GM23338 (cell line): ENCODE measurements at regions not wholly inside any gene's neighbourhood (a gene's known extent, or its start where the extent isn't known, plus 50 kb on each side); places are given as distances from the start of the nearest gene placed in this dataset.

ENCODE experiments used
- CREB1 ChIP-seq: fragments of 250-450 bp; sonication (Bioruptor Pico); IDR thresholded peaks from 2 replicates; pipeline ENCODE4 v1.5.0; 2020; ENCODE audit warnings: low read depth, mild to moderate bottlenecking, moderate library complexity
- EZH2 ChIP-seq: fragments of 200-600 bp; sonication (generic); IDR thresholded peaks from one replicate; pipeline ENCODE4 v1.8.0; 2017; ENCODE audit warnings: antibody characterized with exemption, mild to moderate bottlenecking, low read depth; ENCODE audit not compliant: unreplicated experiment
- EZH2phosphoT487 ChIP-seq: fragments of 200-600 bp; sonication (generic); IDR thresholded peaks from one replicate; pipeline ENCODE4 v1.8.1; 2018; ENCODE audit warnings: antibody characterized with exemption; ENCODE audit not compliant: unreplicated experiment
- JUNB ChIP-seq: IDR thresholded peaks from one replicate; pipeline ENCODE4 v1.6.1; 2016; ENCODE audit warnings: antibody characterized with exemption; ENCODE audit not compliant: unreplicated experiment
- NANOG ChIP-seq: IDR thresholded peaks from 2 replicates; pipeline ENCODE4 v1.6.1; 2016; ENCODE audit warnings: antibody characterized with exemption, borderline replicate concordance
- POLR2AphosphoS5 ChIP-seq: IDR thresholded peaks from 2 replicates; pipeline ENCODE4 v1.6.1; 2016; ENCODE audit warnings: antibody characterized with exemption, low read depth
- REST ChIP-seq: IDR thresholded peaks from one replicate; pipeline ENCODE4 v1.6.1; 2018; ENCODE audit warnings: antibody characterized with exemption; ENCODE audit not compliant: unreplicated experiment
- STAT1 ChIP-seq: IDR thresholded peaks from one replicate; pipeline ENCODE4 v1.6.1; 2016; ENCODE audit warnings: antibody characterized with exemption; ENCODE audit not compliant: unreplicated experiment
- ZNF114 ChIP-seq: fragments of 250-450 bp; sonication (Bioruptor Pico); IDR thresholded peaks from 2 replicates; pipeline ENCODE4 v1.5.0; 2020; ENCODE audit warnings: mild to moderate bottlenecking, moderate library complexity
- ZNF331 ChIP-seq: fragments of 250-450 bp; sonication (Bioruptor Pico); IDR thresholded peaks from 2 replicates; pipeline ENCODE4 v1.5.0; 2020; ENCODE audit warnings: low read depth, mild to moderate bottlenecking, moderate library complexity
- TF ChIP-seq, protein P1 (sequence below), 2 experiments: fragments of 200-600 bp in 1 of 2; sonication (generic) in 1 of 2; conservative IDR thresholded peaks; 2 replicates each; pipeline versions ENCODE4 v1.5.1 to v1.6.1; 2016 to 2017; ENCODE audit warnings: antibody characterized with exemption in 2 of 2, low read depth in 2 of 2, mild to moderate bottlenecking in 2 of 2, moderate library complexity in 1 of 2
- TF ChIP-seq, protein P2 (sequence below): IDR thresholded peaks from 2 replicates; pipeline ENCODE4 v1.6.1; 2016; ENCODE audit warnings: antibody characterized with exemption
- TF ChIP-seq, protein P3 (sequence below): fragments of 250-450 bp; sonication (Bioruptor Pico); IDR thresholded peaks from 2 replicates; pipeline ENCODE4 v1.5.0; 2020; ENCODE audit warnings: mild to moderate bottlenecking, moderate library complexity

DNA sequence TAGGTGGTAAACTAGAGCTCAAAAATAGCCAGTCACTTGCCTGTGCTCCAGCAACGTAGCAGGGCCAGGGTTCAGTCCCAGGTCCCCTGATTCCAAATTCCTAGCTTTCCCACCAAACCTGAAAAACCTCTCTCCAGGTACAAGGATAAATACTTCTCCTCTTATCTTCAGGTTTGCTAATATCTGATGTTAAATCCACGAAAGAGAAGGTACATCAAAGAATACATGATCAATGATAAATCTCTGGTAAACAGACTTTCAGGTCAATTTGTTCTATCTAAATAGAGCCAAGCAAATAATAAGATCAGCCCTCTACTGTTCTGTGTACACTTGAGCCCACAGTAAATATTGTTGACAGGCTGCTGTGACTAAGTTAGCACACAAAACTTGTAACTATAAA is 52.1 kb upstream of the AKT3 start:
- TF ChIP-seq EZH2 (no peak), REST (no peak), POLR2AphosphoS5 (no peak), CREB1 (CRISPR knock-in tag) (no peak), JUNB (no peak), EZH2phosphoT487 (no peak), STAT1 (no peak), NANOG (no peak), ZNF114 (CRISPR knock-in tag) (no peak), ZNF331 (CRISPR knock-in tag) (no peak)
- TF ChIP-seq, protein P1, sequence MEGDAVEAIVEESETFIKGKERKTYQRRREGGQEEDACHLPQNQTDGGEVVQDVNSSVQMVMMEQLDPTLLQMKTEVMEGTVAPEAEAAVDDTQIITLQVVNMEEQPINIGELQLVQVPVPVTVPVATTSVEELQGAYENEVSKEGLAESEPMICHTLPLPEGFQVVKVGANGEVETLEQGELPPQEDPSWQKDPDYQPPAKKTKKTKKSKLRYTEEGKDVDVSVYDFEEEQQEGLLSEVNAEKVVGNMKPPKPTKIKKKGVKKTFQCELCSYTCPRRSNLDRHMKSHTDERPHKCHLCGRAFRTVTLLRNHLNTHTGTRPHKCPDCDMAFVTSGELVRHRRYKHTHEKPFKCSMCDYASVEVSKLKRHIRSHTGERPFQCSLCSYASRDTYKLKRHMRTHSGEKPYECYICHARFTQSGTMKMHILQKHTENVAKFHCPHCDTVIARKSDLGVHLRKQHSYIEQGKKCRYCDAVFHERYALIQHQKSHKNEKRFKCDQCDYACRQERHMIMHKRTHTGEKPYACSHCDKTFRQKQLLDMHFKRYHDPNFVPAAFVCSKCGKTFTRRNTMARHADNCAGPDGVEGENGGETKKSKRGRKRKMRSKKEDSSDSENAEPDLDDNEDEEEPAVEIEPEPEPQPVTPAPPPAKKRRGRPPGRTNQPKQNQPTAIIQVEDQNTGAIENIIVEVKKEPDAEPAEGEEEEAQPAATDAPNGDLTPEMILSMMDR (conservative IDR thresholded peaks at IDR 0.05; ENCODE audit: low read depth in 2 of 2), result no peak
- TF ChIP-seq, protein P2, sequence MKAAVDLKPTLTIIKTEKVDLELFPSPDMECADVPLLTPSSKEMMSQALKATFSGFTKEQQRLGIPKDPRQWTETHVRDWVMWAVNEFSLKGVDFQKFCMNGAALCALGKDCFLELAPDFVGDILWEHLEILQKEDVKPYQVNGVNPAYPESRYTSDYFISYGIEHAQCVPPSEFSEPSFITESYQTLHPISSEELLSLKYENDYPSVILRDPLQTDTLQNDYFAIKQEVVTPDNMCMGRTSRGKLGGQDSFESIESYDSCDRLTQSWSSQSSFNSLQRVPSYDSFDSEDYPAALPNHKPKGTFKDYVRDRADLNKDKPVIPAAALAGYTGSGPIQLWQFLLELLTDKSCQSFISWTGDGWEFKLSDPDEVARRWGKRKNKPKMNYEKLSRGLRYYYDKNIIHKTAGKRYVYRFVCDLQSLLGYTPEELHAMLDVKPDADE, result no peak
- TF ChIP-seq, protein P3, sequence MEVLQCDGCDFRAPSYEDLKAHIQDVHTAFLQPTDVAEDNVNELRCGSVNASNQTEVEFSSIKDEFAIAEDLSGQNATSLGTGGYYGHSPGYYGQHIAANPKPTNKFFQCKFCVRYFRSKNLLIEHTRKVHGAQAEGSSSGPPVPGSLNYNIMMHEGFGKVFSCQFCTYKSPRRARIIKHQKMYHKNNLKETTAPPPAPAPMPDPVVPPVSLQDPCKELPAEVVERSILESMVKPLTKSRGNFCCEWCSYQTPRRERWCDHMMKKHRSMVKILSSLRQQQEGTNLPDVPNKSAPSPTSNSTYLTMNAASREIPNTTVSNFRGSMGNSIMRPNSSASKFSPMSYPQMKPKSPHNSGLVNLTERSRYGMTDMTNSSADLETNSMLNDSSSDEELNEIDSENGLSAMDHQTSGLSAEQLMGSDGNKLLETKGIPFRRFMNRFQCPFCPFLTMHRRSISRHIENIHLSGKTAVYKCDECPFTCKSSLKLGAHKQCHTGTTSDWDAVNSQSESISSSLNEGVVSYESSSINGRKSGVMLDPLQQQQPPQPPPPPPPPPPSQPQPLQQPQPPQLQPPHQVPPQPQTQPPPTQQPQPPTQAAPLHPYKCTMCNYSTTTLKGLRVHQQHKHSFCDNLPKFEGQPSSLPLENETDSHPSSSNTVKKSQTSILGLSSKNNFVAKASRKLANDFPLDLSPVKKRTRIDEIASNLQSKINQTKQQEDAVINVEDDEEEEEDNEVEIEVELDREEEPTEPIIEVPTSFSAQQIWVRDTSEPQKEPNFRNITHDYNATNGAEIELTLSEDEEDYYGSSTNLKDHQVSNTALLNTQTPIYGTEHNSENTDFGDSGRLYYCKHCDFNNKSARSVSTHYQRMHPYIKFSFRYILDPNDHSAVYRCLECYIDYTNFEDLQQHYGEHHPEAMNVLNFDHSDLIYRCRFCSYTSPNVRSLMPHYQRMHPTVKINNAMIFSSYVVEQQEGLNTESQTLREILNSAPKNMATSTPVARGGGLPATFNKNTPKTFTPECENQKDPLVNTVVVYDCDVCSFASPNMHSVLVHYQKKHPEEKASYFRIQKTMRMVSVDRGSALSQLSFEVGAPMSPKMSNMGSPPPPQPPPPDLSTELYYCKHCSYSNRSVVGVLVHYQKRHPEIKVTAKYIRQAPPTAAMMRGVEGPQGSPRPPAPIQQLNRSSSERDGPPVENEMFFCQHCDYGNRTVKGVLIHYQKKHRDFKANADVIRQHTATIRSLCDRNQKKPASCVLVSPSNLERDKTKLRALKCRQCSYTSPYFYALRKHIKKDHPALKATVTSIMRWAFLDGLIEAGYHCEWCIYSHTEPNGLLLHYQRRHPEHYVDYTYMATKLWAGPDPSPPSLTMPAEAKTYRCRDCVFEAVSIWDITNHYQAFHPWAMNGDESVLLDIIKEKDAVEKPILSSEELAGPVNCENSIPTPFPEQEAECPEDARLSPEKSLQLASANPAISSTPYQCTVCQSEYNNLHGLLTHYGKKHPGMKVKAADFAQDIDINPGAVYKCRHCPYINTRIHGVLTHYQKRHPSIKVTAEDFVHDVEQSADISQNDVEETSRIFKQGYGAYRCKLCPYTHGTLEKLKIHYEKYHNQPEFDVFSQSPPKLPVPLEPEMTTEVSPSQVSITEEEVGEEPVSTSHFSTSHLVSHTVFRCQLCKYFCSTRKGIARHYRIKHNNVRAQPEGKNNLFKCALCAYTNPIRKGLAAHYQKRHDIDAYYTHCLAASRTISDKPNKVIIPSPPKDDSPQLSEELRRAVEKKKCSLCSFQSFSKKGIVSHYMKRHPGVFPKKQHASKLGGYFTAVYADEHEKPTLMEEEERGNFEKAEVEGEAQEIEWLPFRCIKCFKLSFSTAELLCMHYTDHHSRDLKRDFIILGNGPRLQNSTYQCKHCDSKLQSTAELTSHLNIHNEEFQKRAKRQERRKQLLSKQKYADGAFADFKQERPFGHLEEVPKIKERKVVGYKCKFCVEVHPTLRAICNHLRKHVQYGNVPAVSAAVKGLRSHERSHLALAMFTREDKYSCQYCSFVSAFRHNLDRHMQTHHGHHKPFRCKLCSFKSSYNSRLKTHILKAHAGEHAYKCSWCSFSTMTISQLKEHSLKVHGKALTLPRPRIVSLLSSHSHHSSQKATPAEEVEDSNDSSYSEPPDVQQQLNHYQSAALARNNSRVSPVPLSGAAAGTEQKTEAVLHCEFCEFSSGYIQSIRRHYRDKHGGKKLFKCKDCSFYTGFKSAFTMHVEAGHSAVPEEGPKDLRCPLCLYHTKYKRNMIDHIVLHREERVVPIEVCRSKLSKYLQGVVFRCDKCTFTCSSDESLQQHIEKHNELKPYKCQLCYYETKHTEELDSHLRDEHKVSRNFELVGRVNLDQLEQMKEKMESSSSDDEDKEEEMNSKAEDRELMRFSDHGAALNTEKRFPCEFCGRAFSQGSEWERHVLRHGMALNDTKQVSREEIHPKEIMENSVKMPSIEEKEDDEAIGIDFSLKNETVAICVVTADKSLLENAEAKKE (CRISPR knock-in tag), result no peak
